ENCODE measurements at regions not wholly inside any gene's neighbourhood (a gene's known extent, or its start where the extent isn't known, plus 50 kb on each side); places are given as distances from the start of the nearest gene placed in this dataset.

GRCh38 chr5:40030661-40031060 is 605.9 kb upstream of the DAB2 start:
- Histone ChIP-seq H2AFZ (ENCODE audit: low read depth, low read length) (no peak overlapping the region), H3K4me3 (ENCODE audit: low read length) (no peak overlapping the region), H3K36me3 (ENCODE audit: insufficient read depth, low read length) (no peaks in the 10 kb centered on the region), H3K27me3 (ENCODE audit: insufficient read depth, low read length) (no peaks in the 10 kb centered on the region), H3K9me3 (ENCODE audit: low read length) (no peaks in the 10 kb centered on the region), H3K4me1 (ENCODE audit: insufficient read depth, low read length) (no peaks in the 10 kb centered on the region)

- Histone ChIP-seq H3K36me3 (ENCODE audit: insufficient read depth, low read length) (no peaks in the 10 kb centered on the region), H3K4me3 (ENCODE audit: low read length) (no peak overlapping the region), H3K27me3 (ENCODE audit: insufficient read depth, low read length) (no peaks in the 10 kb centered on the region), H3K9me3 (ENCODE audit: low read length) (no peaks in the 10 kb centered on the region), H3K4me1 (ENCODE audit: insufficient read depth, low read length) (no peaks in the 10 kb centered on the region), H2AFZ (ENCODE audit: low read depth, low read length) (no peak overlapping the region)
These were observed 605.1 kb upstream of the DAB2 start for GRCh38 chr5:40029711-40030495.

GRCh38 chr5:40027400-40027799 is 602.6 kb upstream of the DAB2 start:
- no peak overlapping the region for H2AFZ ChIP-seq (ENCODE audit: low read depth, low read length)
- H3K9me3 ChIP-seq (ENCODE audit: low read length) = no peaks in the 10 kb centered on the region
- no peak overlapping the region for H3K4me3 ChIP-seq (ENCODE audit: low read length)
- no peaks in the 10 kb centered on the region for H3K36me3 ChIP-seq (ENCODE audit: insufficient read depth, low read length)
- H3K27me3 ChIP-seq (ENCODE audit: insufficient read depth, low read length) = no peaks in the 10 kb centered on the region
- H3K4me1 ChIP-seq (ENCODE audit: insufficient read depth, low read length) = no peaks in the 10 kb centered on the region

GRCh38 chr5:40025586-40025985 is 600.8 kb upstream of the DAB2 start:
- Histone ChIP-seq H3K4me3 (ENCODE audit: low read length) (no peak overlapping the region), H3K4me1 (ENCODE audit: insufficient read depth, low read length) (no peaks in the 10 kb centered on the region), H3K9me3 (ENCODE audit: low read length) (no peaks in the 10 kb centered on the region), H3K27me3 (ENCODE audit: insufficient read depth, low read length) (no peaks in the 10 kb centered on the region), H2AFZ (ENCODE audit: low read depth, low read length) (no peak overlapping the region), H3K36me3 (ENCODE audit: insufficient read depth, low read length) (no peaks in the 10 kb centered on the region)

- Histone ChIP-seq H3K9me3 (ENCODE audit: low read length) (no peaks in the 10 kb centered on the region), H3K27me3 (ENCODE audit: insufficient read depth, low read length) (no peaks in the 10 kb centered on the region), H3K36me3 (ENCODE audit: insufficient read depth, low read length) (no peaks in the 10 kb centered on the region), H3K4me1 (ENCODE audit: insufficient read depth, low read length) (no peaks in the 10 kb centered on the region), H2AFZ (ENCODE audit: low read depth, low read length) (no peak overlapping the region), H3K4me3 (ENCODE audit: low read length) (no peak overlapping the region)
These were observed 597.3 kb upstream of the DAB2 start for GRCh38 chr5:40022057-40022456.

- Histone ChIP-seq H3K27me3 (ENCODE audit: insufficient read depth, low read length) (no peaks in the 10 kb centered on the region), H3K9me3 (ENCODE audit: low read length) (no peaks in the 10 kb centered on the region), H3K4me1 (ENCODE audit: insufficient read depth, low read length) (no peaks in the 10 kb centered on the region), H3K36me3 (ENCODE audit: insufficient read depth, low read length) (no peaks in the 10 kb centered on the region), H2AFZ (ENCODE audit: low read depth, low read length) (no peak overlapping the region), H3K4me3 (ENCODE audit: low read length) (no peak overlapping the region)
These were observed 596.2 kb upstream of the DAB2 start for GRCh38 chr5:40021007-40021406.

GRCh38 chr5:40017918-40018317 is 593.1 kb upstream of the DAB2 start:
- H3K4me3 ChIP-seq (ENCODE audit: low read length) = no peak overlapping the region
- no peaks in the 10 kb centered on the region for H3K36me3 ChIP-seq (ENCODE audit: insufficient read depth, low read length)
- no peaks in the 10 kb centered on the region for H3K9me3 ChIP-seq (ENCODE audit: low read length)
- H2AFZ ChIP-seq (ENCODE audit: low read depth, low read length) = no peak overlapping the region
- H3K27me3 ChIP-seq (ENCODE audit: insufficient read depth, low read length) = no peaks in the 10 kb centered on the region
- no peaks in the 10 kb centered on the region for H3K4me1 ChIP-seq (ENCODE audit: insufficient read depth, low read length)

GRCh38 chr5:40017135-40017534 is 592.4 kb upstream of the DAB2 start:
- H3K9me3 ChIP-seq (ENCODE audit: low read length) = no peaks in the 10 kb centered on the region
- H3K27me3 ChIP-seq (ENCODE audit: insufficient read depth, low read length) = no peaks in the 10 kb centered on the region
- no peaks in the 10 kb centered on the region for H3K4me1 ChIP-seq (ENCODE audit: insufficient read depth, low read length)

GRCh38 chr5:40010436-40010835 is 585.7 kb upstream of the DAB2 start:
- Histone ChIP-seq H3K9me3 (ENCODE audit: low read length) (no peaks in the 10 kb centered on the region), H3K4me1 (ENCODE audit: insufficient read depth, low read length) (no peaks in the 10 kb centered on the region), H3K4me3 (ENCODE audit: low read length) (no peak overlapping the region), H3K36me3 (ENCODE audit: insufficient read depth, low read length) (no peaks in the 10 kb centered on the region), H3K27me3 (ENCODE audit: insufficient read depth, low read length) (no peaks in the 10 kb centered on the region), H2AFZ (ENCODE audit: low read depth, low read length) (no peak overlapping the region)

More at GRCh38 chr5:40017135-40017534, 592.4 kb upstream of the DAB2 start:
- H3K4me3 ChIP-seq (ENCODE audit: low read length) = no peak overlapping the region
- H2AFZ ChIP-seq (ENCODE audit: low read depth, low read length) = no peak overlapping the region
- H3K36me3 ChIP-seq (ENCODE audit: insufficient read depth, low read length) = no peaks in the 10 kb centered on the region

- no peak overlapping the region for H3K4me3 ChIP-seq (ENCODE audit: low read length)
- no peaks in the 10 kb centered on the region for H3K4me1 ChIP-seq (ENCODE audit: insufficient read depth, low read length)
- no peaks in the 10 kb centered on the region for H3K9me3 ChIP-seq (ENCODE audit: low read length)
- H2AFZ ChIP-seq (ENCODE audit: low read depth, low read length) = no peak overlapping the region
- H3K27me3 ChIP-seq (ENCODE audit: insufficient read depth, low read length) = no peaks in the 10 kb centered on the region
- H3K36me3 ChIP-seq (ENCODE audit: insufficient read depth, low read length) = no peaks in the 10 kb centered on the region
These were observed 581.5 kb upstream of the DAB2 start for GRCh38 chr5:40006260-40006659.

GRCh38 chr5:40001796-40002195 is 577.0 kb upstream of the DAB2 start:
- no peaks in the 10 kb centered on the region for H3K4me1 ChIP-seq (ENCODE audit: insufficient read depth, low read length)
- H2AFZ ChIP-seq (ENCODE audit: low read depth, low read length) = no peak overlapping the region
- no peaks in the 10 kb centered on the region for H3K36me3 ChIP-seq (ENCODE audit: insufficient read depth, low read length)
- no peaks in the 10 kb centered on the region for H3K9me3 ChIP-seq (ENCODE audit: low read length)
- no peak overlapping the region for H3K4me3 ChIP-seq (ENCODE audit: low read length)
- no peaks in the 10 kb centered on the region for H3K27me3 ChIP-seq (ENCODE audit: insufficient read depth, low read length)

- Histone ChIP-seq H3K27me3 (ENCODE audit: insufficient read depth, low read length) (no peaks in the 10 kb centered on the region), H3K4me1 (ENCODE audit: insufficient read depth, low read length) (no peaks in the 10 kb centered on the region), H3K36me3 (ENCODE audit: insufficient read depth, low read length) (no peaks in the 10 kb centered on the region), H3K9me3 (ENCODE audit: low read length) (no peaks in the 10 kb centered on the region), H2AFZ (ENCODE audit: low read depth, low read length) (no peak overlapping the region), H3K4me3 (ENCODE audit: low read length) (no peak overlapping the region)
These were observed 573.7 kb upstream of the DAB2 start for GRCh38 chr5:39998518-39998917.

- Histone ChIP-seq H2AFZ (ENCODE audit: low read depth, low read length) (no peak overlapping the region), H3K9me3 (ENCODE audit: low read length) (no peaks in the 10 kb centered on the region), H3K27me3 (ENCODE audit: insufficient read depth, low read length) (no peaks in the 10 kb centered on the region), H3K4me3 (ENCODE audit: low read length) (no peak overlapping the region), H3K36me3 (ENCODE audit: insufficient read depth, low read length) (no peaks in the 10 kb centered on the region), H3K4me1 (ENCODE audit: insufficient read depth, low read length) (no peaks in the 10 kb centered on the region)
These were observed 571.2 kb upstream of the DAB2 start for GRCh38 chr5:39995990-39996389.

- H3K36me3 ChIP-seq (ENCODE audit: insufficient read depth, low read length) = no peaks in the 10 kb centered on the region
- no peak overlapping the region for H2AFZ ChIP-seq (ENCODE audit: low read depth, low read length)
- no peaks in the 10 kb centered on the region for H3K27me3 ChIP-seq (ENCODE audit: insufficient read depth, low read length)
- H3K4me1 ChIP-seq (ENCODE audit: insufficient read depth, low read length) = no peaks in the 10 kb centered on the region
- no peak overlapping the region for H3K4me3 ChIP-seq (ENCODE audit: low read length)
- no peaks in the 10 kb centered on the region for H3K9me3 ChIP-seq (ENCODE audit: low read length)
These were observed 567.9 kb upstream of the DAB2 start for GRCh38 chr5:39992617-39993202.
